Ascending aorta (tissue), 2 donors: ENCODE measurements at regions not wholly inside any gene's neighbourhood (a gene's known extent, or its start where the extent isn't known, plus 50 kb on each side); places are given as distances from the start of the nearest gene placed in this dataset.

ENCODE experiments used
- DNase-seq, 2 donors: peaks; one replicate each; pipeline ENCODE4 v3.0.0-alpha.2; 2019; ENCODE audit warnings: low spot score in 2 of 2
- H3K27ac ChIP-seq, 2 donors: fragments of 200-600 bp; sonication (generic); one replicate each; pipeline ENCODE4 v1.5.1; 2016 to 2017; ENCODE audit warnings: mild to moderate bottlenecking in 1 of 2
- H3K27me3 ChIP-seq: fragments of 200-600 bp; sonication (generic); one replicate; pipeline ENCODE4 v1.5.1; 2017
- H3K36me3 ChIP-seq, 2 donors: fragments of 200-600 bp; sonication (generic); one replicate each; pipeline ENCODE4 v1.5.1; 2016
- H3K4me1 ChIP-seq, 2 donors: fragments of 200-600 bp; sonication (generic); one replicate each; pipeline ENCODE4 v1.5.1; 2016 to 2017; ENCODE audit warnings: mild to moderate bottlenecking in 1 of 2
- H3K4me3 ChIP-seq, 2 donors: fragments of 200-600 bp; sonication (generic); one replicate each; pipeline ENCODE4 v1.5.1; 2016 to 2017; ENCODE audit warnings: mild to moderate bottlenecking in 1 of 2
- H3K9me3 ChIP-seq, 2 donors: fragments of 200-600 bp; sonication (generic); one replicate each; pipeline ENCODE4 v1.5.1; 2016
- CTCF ChIP-seq, 3 experiments: fragments of 200-600 bp in 2 of 3; fragments of 450-650 bp in 1 of 3; sonication (generic) in 2 of 3; IDR thresholded peaks; one replicate each; pipeline ENCODE4 v1.5.1; 2016 to 2019; ENCODE audit warnings: antibody characterized with exemption in 3 of 3, mild to moderate bottlenecking in 1 of 3, moderate library complexity in 1 of 3
- intact Hi-C: fragments of 100-400 bp; cut with DNase I; formaldehyde crosslinking; loops from one replicate; pipeline ENCODE4 v1.15.1; 2023

DNA sequence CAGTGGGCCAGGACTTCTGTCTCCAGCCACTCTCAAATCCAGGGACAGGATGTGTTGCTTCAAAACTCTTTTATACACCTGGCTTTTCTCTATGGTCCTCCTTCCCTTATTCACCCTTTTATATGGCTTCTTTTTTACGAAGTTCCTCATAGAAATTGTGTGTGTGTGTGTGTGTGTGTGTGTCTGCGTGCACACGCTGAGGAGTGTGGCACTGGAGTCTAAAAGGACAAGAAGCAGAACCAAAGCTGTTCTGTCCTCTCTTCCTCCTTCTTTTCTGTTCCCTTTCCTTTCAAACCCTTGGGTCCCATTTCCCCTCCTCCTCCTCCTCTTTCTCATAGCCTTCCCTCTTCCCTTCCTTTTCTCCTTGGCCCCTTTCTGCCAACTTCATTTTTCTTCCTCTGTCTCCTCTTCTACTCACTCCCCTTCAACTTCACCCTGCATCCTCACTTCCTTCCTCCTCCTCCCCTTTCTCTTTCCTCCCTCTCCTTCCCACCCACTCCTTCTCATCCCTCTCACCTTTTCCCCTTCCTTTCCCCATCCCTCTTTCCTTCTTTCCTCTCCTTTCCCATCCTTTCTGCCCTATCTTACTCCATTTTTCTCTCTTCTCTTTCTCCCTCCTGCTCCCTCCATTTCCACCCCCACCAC, 360.5 kb downstream of the MID1IP1 start:
- no peaks in the 10 kb centered on the region for H3K4me1 ChIP-seq
- no peaks in the 10 kb centered on the region for H3K36me3 ChIP-seq
- TF ChIP-seq CTCF (IDR thresholded peaks at IDR 0.05), result no peak
- H3K4me3 ChIP-seq, result peak overlapping the region in 1 of 2 donors; percentile 30
- H3K27me3 ChIP-seq, result no peaks in the 10 kb centered on the region
- no peak overlapping the region for H3K27ac ChIP-seq
- intact Hi-C loops, result no loop called here
- DNase-seq, result no peak
- no peaks in the 10 kb centered on the region for H3K9me3 ChIP-seq

- peak in 2 of 3 experiments; percentile 27 to 51 for TF ChIP-seq CTCF (IDR thresholded peaks at IDR 0.05)
- DNase-seq, result no peak
- intact Hi-C loops, result no loop called here
- H3K27me3 ChIP-seq, result no peaks in the 10 kb centered on the region
- H3K9me3 ChIP-seq, result no peaks in the 10 kb centered on the region
- H3K27ac ChIP-seq, result no peak overlapping the region
- no peaks in the 10 kb centered on the region for H3K4me1 ChIP-seq
- peak overlapping the region; percentile 30 to 52 for H3K4me3 ChIP-seq
- H3K36me3 ChIP-seq, result no peaks in the 10 kb centered on the region
Measured at GRCh38 chrX:39162322-39162735, 361.1 kb downstream of the MID1IP1 start.

DNA sequence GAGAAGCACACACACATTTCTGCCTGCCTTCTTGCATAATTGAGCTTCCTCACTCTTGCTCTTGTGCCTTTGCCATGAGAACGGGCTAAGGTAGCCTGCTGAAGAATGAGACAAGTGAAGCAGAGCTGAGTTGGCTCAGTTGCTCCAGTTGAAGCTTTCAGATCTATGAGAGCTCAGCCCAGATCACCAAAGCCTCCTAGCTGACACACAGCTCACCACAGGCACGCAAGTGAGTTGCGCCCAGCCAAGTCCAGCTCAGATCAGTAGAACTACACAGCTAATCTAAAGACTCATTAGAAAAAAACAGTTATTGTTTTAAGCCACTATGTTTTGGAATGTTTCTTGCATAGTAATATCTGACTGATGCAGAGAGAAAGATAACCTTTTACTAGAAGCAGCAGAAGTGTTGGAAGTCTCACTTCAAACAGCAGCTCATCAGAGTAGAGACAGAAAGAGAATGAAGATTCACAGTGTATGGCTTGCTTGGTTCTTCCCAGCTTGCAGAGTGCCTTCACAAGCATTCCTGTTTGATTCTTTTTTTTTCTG, 362.4 kb downstream of the MID1IP1 start:
- no peak for TF ChIP-seq CTCF (IDR thresholded peaks at IDR 0.05)
- H3K36me3 ChIP-seq, result no peaks in the 10 kb centered on the region
- H3K4me1 ChIP-seq, result no peaks in the 10 kb centered on the region
- DNase-seq, result no peak
- H3K27me3 ChIP-seq, result no peaks in the 10 kb centered on the region
- H3K27ac ChIP-seq, result no peak overlapping the region
- intact Hi-C loops, result no loop called here
- H3K4me3 ChIP-seq, result no peak overlapping the region
- H3K9me3 ChIP-seq, result no peaks in the 10 kb centered on the region

DNA sequence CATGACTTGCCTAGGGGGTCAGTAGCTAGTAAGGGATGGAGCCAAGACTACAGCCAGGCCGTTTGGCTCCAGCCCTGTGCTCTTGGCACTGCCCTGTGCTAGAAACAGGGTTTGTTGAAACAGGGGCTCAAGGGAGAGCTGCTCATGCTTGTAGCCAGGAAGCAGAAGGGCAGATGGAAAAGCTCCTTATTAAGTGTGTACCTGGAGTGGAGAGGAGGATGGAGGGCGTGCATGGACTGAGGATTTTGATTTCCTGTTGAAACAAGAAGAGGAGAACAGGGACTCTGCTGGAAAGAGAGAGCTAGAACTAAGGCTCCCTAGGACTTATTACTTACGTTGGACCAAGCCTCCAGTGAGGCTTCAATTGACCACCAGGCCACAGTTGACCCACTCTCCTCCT, 363.0 kb downstream of the MID1IP1 start:
- no peaks in the 10 kb centered on the region for H3K36me3 ChIP-seq
- no peak for DNase-seq
- no peaks in the 10 kb centered on the region for H3K27me3 ChIP-seq
- no peak overlapping the region for H3K27ac ChIP-seq
- intact Hi-C loops, result no loop called here
- H3K4me3 ChIP-seq, result no peak overlapping the region
- no peak for TF ChIP-seq CTCF (IDR thresholded peaks at IDR 0.05)
- no peaks in the 10 kb centered on the region for H3K9me3 ChIP-seq
- no peaks in the 10 kb centered on the region for H3K4me1 ChIP-seq

GRCh38 chrX:39165185-39165584, 363.9 kb downstream of the MID1IP1 start:
- no peaks in the 10 kb centered on the region for H3K9me3 ChIP-seq
- no peaks in the 10 kb centered on the region for H3K27me3 ChIP-seq
- no peaks in the 10 kb centered on the region for H3K36me3 ChIP-seq
- no peaks in the 10 kb centered on the region for H3K4me1 ChIP-seq
- no peak for DNase-seq
- intact Hi-C loops, result no loop called here
- no peak overlapping the region for H3K4me3 ChIP-seq
- TF ChIP-seq CTCF (IDR thresholded peaks at IDR 0.05), result no peak
- no peak overlapping the region for H3K27ac ChIP-seq
